Skin epidermis (tissue), 12 donors: ENCODE measurements at regions not wholly inside any gene's neighbourhood (a gene's known extent, or its start where the extent isn't known, plus 50 kb on each side); places are given as distances from the start of the nearest gene placed in this dataset.

Experiments
- H3K27ac ChIP-seq, 21 experiments: fragments of 200-600 bp; sonication (generic) in 11 of 21; one replicate each; pipeline ENCODE4 v1.5.0; 2020; ENCODE audit warnings: mild to moderate bottlenecking in 3 of 21, inconsistent platforms in 2 of 21, moderate library complexity in 2 of 21
- H3K4me3 ChIP-seq, 7 experiments: fragments of 200-600 bp; sonication (generic) in 2 of 7; one replicate each; pipeline ENCODE4 v1.5.0; 2020; ENCODE audit warnings: inconsistent platforms in 2 of 7, mild to moderate bottlenecking in 2 of 7, moderate library complexity in 1 of 7

DNA sequence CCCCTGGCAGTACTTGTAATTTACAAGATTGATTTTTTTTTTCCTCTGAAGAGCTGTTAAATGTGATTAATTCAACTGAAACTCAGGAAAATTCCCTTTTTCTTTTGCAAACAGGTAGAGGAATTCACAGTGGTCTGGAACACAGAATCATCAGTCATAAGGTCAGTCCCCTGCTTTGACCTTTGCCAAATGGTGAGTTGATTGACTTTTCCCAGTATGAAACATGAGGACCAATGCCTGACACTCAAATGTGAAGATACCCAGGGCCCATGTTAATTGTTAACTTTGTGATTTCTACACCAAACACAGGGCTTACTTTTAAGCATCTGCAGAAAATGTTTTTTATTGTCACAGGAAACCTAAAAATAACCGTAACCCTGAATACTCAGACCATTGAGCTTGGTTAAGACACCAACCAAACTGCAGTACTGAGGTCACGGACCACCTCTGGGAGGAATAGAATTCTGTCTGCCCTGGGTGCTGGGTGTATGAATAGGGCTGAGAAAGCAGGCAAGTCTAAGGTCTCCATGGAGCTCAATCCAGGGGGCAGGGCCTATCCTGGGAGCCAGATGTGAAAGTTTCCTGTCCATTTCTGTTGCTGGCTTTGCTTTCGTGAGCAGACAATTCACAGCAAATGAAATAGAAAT, 192.4 kb downstream of the TMX1 start:
- no peak overlapping the region for H3K4me3 ChIP-seq
- no peak overlapping the region for H3K27ac ChIP-seq

DNA sequence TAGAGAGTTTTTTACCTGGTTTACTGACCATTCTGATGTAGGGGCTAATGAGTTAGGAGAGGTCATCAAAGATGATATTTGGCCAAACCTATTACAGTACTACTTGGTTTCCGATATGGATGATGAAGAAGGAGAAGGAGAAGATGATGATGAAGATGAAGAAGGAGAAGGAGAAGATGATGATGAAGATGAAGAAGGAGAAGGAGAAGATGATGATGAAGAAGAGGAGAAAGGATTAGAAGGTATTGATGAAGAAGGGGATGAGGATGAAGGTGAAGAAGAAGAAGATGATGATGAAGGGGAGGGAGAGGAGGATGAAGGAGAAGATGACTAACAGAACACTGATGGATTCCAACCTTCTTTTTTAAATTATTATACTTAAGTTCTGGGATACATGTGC, 196.6 kb downstream of the TMX1 start:
- Histone ChIP-seq H3K27ac (no peak overlapping the region), H3K4me3 (no peak overlapping the region)

DNA sequence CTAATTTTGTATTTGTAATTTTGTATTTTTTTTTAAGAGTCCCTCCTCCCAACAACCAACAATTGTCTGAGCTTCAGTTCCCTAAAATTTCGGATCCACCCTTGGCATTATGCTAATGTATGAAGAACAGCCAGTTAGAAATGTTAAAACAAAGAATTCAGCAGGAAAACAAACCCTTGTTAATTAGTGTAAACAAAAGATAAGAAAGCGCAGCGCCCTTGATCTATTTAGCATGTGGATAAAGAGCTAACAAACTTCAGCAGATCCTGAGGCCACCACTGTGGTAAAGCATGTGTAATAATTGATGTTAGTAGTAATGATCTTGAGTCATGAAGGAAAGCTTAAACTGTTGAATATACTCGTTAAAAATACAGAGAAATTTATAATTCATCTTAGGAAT, 199.8 kb downstream of the TMX1 start:
- no peak overlapping the region for H3K4me3 ChIP-seq
- H3K27ac ChIP-seq, result peak overlapping the region in 1 of 21 experiments; percentile 21

DNA sequence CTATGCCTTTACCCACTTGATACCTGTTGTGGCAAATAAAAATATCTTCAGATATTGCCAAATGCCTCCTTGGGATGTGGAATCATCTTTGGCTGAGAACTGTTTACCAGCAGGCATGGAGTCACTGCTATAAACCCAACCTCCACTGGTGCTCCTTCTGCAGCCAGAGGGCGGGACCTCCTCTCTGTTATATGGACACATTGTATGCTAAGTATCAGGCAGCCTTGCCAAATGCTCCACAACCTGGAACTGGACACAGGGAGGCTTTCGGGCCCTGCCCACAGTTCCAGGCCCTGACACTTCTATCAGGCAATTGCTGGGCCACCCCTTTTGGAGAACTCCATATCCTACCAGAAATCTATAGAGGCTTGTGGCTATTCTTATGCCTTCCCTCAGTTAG, 201.0 kb downstream of the TMX1 start:
- Histone ChIP-seq H3K27ac (no peak overlapping the region), H3K4me3 (no peak overlapping the region)

DNA sequence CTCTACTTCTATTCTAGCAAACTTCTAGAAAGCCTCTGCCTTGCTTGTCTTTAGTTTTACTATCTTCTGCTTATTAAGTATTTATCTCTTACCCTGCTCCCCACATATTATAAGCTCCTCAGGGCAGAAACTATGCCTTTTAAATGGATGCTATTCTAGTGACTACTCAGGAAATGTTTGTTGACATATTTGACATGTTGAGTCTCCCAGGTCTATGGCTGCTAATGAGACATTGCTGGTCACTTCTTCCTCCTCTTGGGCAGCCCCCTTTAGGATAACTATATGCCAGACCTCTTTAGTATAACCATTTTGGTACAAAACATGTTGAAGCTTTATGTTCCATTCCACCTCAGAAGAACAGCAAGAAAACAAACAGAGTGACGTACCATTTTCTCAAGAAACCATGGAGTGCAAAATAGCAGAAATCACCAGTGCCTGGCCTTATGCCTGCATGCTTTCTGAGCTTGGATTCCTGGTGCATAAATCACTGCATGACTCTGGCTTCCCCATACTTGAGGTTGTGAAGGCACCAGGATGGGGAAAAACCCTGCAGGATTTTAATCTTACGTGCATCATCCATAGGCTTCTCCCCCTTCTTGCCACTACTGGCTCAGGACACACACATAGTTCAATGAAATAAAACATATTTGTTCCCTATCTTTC, 202.6 kb downstream of the TMX1 start:
- Histone ChIP-seq H3K27ac (peak overlapping the region in 9 of 21 experiments; percentile 6 to 67 (median 30)), H3K4me3 (no peak overlapping the region)

DNA sequence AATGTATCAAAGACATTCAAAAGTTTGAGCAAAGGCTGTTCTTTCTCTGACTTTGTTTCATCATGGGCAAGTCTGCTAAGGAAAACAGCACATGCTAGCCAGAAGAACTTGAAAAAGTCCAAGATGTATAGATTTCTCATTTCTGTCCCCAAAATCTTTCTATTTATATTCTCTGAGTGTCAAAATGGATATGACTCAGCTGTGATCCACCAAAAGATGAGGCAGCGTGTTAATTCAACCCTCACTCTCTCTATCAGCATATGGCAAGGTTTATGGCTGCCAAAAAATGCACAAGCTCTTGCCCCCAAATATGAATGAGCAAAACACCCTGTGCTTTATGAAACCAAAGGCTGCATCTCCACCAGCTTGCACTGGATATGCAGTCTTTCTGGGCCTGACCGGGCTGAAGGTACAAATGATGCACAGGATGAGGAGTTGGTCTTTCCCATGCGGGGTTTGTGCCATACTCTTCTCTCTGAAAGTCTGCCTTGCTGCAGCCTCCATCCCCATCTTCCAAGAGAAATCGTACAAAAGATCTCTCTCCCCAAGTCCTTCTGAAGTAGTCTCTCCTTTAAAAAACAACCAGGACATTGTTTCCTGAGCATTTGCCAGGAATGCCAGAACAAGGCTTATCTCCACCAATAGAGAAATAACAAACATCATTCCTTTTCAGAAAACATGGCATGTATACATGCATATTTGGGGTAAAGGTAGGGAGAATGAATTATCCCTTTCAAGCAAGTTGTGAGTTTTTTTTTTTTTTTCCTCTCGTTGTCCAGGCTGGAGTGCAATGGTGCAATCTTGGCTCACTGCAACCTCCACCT, 203.4 kb downstream of the TMX1 start:
- peak overlapping the region in 5 of 21 experiments; percentile 23 to 67 (median 50) for H3K27ac ChIP-seq
- no peak overlapping the region for H3K4me3 ChIP-seq

DNA sequence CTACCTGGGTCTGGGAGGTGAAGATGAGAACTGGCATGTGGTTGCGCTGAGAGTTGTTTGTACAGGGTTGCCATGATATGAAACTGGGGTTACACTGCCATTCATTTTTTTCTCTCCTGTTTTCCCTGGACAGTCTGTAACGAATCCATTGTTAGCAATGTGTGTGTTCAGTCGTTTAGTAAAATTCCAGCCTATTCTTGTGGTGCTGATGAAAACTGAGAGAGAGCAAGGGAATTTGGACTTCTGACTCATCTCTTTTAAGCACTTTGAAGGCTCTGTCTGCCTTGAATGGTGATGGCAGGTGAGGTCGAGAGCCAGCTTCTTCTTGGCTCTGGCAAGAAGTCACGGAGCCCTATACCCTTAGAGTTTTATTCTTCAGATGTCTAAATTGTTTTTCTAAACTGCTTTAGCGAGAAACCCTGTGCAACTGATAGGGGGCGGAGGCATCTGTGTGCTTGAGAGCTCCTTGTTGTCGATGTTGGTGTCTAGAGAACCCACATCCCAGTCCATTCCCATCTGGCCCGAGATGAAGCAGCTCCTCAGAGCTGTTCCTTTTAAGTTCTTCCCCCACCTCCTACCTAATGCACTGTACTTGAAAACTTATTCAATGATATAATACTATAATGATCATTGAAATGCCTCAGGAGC, 204.4 kb downstream of the TMX1 start:
- Histone ChIP-seq H3K27ac (no peak overlapping the region), H3K4me3 (no peak overlapping the region)

DNA sequence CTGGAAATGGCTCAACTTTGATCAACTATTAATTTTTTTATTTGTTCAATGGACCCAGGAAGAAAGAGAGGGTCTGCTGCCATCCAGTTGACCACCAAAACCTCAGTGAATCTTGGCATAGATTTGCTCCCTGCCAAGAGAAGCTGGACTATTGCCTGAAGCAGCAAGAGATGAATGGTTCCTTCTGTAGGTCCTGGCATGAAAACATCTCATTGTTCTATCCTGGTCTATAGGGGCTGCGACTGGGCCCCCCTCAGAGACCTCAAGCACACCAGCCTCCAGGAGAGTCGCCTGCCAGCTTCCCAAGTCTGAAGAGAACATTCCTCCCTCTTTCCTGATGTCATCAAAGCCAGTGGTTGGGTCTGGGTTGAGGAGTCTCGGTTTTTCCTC, 204.9 kb downstream of the TMX1 start:
- H3K4me3 ChIP-seq, result no peak overlapping the region
- no peak overlapping the region for H3K27ac ChIP-seq

DNA sequence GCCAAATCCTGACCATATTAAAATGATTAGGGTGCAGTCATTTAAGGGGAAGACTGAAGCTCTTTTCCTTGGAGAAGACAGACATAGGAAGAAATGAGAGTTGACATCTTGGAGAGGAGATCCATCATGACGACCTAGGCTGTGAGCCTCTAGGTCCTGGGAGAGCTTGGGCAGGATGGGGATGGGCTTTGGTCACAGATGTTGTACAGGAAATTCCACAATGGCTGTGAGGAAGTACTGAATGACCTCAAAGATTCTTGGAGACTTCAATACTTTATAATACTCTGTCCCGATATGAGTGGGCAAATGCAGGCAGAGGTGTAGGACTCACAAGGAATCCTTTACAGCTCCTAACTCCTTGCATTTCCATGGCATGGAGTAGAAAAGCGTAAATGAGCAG, 204.9 kb upstream of the FRMD6 start:
- Histone ChIP-seq H3K4me3 (no peak overlapping the region), H3K27ac (no peak overlapping the region)

DNA sequence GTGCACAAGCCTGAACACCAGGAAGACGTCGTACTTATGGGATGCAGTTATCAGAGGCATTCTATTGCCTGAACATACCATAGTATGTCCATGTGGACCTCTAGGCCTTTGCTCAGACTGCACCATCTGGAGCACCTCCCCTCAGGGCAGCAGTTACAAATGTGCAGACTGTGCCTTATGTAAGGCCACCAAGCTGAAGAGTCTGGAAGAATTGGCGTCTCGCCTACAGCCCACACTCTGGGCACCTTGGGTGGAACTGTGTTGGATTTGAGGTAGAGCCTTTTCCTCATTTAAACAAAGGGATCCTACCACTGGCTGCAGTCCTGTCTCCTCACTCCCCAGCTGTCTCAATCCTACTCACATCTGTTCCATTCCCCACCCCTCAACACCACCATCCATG, 204.3 kb upstream of the FRMD6 start:
- Histone ChIP-seq H3K27ac (no peak overlapping the region), H3K4me3 (no peak overlapping the region)

DNA sequence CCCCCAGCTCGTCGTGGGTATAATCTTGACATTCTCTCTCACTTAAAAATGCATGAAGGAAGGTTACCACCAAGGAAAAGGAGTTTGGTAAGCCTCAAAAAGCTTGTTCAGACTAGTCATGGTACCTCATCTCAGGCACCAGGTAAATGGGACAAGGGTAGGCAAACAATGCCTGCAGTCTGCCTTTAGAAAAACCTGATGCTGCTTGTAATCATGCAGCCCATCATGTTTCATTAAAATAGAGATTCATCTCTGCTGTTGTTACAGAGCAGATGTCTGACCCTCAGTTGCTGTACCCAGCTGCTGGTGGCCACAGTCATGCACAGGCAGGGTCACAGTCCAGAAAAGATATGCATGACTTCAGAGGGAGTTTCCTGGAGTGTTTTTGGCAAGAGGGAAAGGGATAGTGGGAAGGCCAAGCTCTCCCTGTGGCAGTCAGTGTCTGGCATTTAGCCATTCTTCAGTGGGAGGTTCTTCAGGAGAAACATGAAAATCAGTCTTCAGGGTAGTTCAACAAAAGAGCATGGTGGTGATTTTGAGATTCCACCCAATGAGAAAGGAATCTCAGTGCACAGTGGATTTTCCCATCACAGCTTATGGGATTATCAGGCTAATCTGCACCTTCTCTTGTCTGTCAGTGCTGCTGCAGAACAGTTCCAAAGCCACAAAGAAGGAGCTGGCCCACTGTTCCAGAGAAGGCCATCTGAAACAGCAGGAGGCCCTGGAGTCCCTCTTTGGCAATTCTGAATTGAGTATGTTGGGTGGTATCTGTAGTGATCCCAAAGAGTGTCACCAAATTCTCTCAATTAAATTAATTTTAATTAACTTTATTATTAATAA, 202.7 kb upstream of the FRMD6 start:
- Histone ChIP-seq H3K27ac (peak overlapping the region in 15 of 21 experiments; percentile 3 to 66 (median 18)), H3K4me3 (no peak overlapping the region)

DNA sequence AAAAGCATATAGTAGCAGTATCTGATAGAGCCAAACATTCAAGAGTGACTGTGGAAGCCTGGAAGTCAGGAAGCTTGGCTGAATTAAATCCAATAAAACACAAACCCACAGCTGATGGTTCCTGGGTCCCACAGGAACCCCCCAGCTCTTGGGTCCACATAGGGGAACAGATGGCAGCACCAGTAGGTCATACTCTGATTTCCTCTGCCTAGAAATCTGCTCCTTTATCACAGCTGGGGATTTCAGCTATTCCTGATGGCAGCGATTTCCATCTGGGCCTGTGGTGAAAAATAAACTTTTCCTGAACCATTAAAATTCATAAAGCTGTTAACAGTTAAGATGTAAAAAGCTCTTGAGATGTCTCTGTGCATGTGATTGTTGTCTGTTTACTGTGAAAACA, 202.0 kb upstream of the FRMD6 start:
- H3K4me3 ChIP-seq, result no peak overlapping the region
- peak overlapping the region in 12 of 21 experiments; percentile 3 to 66 (median 22) for H3K27ac ChIP-seq

DNA sequence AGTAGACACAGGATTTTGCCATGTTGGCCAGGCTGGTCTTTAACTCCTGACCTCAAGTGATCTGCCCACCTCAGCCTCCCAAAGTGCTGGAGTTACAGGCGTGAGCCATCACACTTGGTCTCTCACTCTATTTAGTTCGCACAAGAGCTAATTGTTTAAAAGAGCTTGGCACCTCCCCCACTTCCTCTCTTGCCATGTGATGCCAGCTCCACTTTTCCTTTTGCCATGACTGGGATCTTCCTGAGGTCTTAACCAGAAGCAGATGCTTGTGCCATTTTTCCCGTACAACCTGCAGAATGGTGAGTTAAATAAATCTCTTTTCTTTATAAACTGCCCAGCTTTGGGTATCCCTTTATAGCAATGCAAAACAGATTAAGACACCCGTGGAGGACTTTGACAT, 200.1 kb upstream of the FRMD6 start:
- no peak overlapping the region for H3K4me3 ChIP-seq

DNA sequence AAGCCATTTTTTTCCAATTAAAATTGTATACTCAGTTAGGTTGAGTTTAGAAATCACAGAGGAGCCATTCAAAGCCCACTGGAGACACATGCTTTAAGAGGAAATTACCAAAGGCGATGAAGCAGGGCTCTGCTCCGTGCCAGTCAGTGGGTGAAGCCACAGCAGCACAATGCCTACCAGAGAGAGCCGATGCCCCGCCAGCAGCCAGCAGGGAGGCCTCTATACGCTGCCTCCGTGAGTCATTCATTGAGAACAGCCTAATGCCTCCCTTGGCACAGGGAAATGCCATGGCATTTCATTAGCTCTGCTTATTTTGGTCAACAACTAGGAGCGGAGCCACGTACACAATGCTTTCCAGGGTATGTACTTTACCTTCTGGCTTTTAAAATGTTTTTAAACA, 197.8 kb upstream of the FRMD6 start:
- H3K4me3 ChIP-seq, result no peak overlapping the region
- peak overlapping the region in 4 of 21 experiments; percentile 20 to 42 (median 38) for H3K27ac ChIP-seq

More for the DNA sequence above, 200.1 kb upstream of the FRMD6 start:
- H3K27ac ChIP-seq, result no peak overlapping the region

DNA sequence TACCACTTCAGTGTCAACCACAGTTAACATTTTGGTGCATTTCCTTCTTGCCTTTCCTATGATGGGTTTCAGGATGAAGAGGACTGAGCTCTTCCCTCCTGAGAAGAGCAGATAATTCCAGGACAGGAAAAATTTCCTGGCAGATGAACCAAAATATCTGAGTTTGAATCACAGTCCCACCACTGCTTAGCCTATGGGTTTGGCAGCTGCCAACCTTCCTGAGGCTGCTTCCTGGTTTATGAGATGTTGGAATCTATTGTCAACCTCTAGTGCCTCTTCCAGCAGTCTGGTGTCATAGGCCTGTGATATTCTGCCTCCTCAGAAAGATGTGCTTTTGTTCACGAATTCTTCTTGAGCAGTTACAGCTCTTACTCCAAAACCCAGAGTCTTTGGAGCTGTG, 197.4 kb upstream of the FRMD6 start:
- Histone ChIP-seq H3K27ac (peak overlapping the region in 4 of 21 experiments; percentile 20 to 42 (median 38)), H3K4me3 (no peak overlapping the region)

DNA sequence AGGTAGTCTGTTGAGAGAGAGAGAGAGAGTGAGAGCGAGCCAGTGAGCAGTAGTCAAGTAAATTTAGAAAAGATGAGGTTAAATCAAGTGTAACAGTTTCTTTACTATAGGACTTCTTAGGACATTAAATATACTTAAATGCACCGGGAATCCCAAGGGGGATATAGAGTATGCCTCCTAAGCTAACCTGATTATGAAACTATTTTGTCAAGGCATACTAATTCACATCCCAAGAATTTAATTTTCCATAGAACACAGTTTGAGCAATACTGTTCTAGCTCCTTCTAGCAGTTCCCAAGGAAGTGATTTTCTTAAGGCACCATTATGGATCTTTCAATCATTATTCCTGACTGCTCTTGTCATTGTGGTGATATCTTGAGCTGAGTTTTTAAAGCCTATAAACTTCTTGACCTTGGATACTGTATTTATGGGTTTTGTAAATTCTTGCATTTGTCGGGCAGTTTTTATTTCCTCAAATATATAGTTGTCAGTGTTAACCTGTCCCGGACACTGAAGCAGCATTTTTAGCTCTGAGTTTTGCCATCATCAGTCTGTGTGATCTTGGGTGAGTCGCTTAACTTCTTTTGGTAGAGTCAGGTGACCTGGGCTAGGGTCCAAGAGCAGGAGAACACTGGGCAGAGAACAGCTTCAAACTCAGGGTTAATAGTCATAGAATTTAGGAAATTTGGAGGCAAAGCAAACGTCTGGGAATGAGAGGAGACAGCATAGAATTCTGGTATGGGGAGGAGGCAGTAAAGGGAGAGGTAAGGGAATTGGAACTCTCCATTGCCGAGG, 196.5 kb upstream of the FRMD6 start:
- peak overlapping the region in 1 of 21 experiments; percentile 42 for H3K27ac ChIP-seq
- no peak overlapping the region for H3K4me3 ChIP-seq

DNA sequence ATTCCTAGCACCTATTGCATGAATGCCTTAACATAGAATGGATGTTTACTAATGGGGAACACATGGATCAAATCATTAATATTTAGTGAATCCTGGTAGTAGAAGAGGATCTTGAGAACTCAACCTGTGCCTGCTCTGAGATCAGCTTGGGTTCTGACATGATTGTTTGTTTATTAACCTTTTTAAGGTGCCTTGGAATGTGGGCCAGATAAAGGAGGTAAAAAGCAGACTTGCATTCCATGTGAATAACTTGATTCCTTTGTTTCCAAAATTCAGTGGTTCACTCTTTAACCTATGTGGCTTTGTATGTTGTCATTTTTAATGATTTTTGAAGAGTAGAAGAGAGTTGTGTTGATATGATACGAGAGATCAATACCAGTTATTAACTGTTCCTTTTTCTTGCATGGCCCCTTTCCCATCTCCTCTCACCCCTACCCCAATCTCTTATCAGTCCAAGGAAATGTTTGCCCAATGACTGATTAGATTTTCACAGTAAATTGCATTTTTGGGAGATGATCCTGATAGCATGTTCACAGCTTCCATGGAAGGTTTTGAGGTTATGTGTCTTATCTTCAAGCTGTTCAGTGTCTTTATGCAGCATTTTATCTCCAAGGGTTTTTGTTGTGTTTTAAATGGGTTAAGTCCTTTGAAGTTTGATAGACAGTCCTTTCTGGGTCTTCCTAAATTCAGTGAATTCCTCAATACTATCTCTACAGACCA, 193.7 kb upstream of the FRMD6 start:
- no peak overlapping the region for H3K27ac ChIP-seq
- H3K4me3 ChIP-seq, result no peak overlapping the region

DNA sequence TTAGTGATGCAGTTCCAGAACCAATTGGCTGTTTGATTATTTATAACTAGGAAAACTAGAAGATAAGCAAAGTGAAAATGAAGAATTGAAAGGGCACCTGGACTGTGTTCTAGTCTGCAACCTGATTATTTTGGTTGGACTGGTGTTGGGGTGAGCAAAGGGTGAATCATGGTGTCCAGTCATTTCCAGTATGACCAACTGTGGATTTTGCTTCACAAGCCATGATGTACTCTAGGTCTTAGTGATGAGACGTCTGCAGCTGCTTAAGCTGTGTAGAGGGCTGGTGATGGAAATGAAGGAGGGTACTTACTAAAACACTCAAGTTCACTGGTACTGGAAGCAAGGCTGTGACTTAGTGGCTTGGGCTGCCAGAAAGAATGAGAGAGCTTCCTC, 193.2 kb upstream of the FRMD6 start:
- Histone ChIP-seq H3K4me3 (no peak overlapping the region), H3K27ac (no peak overlapping the region)
